ENCODE measurements at regions not wholly inside any gene's neighbourhood (a gene's known extent, or its start where the extent isn't known, plus 50 kb on each side); places are given as distances from the start of the nearest gene placed in this dataset.

DNA sequence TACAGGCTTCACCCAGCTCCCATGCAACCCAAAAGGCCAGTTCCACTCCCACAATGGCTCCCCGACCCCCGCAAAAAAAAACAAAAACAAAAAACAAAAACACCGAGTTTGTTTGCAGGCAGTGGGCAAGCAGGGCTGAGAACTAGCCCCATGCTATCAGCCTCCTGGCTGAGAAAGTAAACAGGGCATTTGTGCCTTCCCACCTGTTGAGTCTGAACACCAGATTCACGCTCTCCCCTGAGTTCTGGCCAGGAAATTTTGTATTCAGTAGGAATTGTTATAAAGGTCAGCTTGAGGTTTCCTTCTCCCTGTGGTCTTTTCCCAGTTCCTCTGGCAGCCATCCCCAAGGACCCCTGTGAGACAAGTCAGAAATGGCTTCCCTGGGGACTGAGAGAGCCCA, 1066.5 kb downstream of the GLUD2 start:
- no peaks in the 10 kb centered on the region for H3K27me3 ChIP-seq (ENCODE audit: low read depth, low read length)
- no peak overlapping the region for H3K4me2 ChIP-seq (ENCODE audit: low read length)
- no peak overlapping the region for H3K4me3 ChIP-seq (ENCODE audit: low read length)
- H3K36me3 ChIP-seq (replicated peaks; ENCODE audit: low read depth, low read length): no peaks in the 10 kb centered on the region
- no peaks in the 10 kb centered on the region for H3K9me3 ChIP-seq (ENCODE audit: insufficient read depth, low read length)
- no peak overlapping the region for H2AFZ ChIP-seq (ENCODE audit: low read depth, low read length)
- no peak for TF ChIP-seq EZH2phosphoT487 (IDR thresholded peaks at IDR 0.05; ENCODE audit: low read depth)
- TF ChIP-seq, protein P1, sequence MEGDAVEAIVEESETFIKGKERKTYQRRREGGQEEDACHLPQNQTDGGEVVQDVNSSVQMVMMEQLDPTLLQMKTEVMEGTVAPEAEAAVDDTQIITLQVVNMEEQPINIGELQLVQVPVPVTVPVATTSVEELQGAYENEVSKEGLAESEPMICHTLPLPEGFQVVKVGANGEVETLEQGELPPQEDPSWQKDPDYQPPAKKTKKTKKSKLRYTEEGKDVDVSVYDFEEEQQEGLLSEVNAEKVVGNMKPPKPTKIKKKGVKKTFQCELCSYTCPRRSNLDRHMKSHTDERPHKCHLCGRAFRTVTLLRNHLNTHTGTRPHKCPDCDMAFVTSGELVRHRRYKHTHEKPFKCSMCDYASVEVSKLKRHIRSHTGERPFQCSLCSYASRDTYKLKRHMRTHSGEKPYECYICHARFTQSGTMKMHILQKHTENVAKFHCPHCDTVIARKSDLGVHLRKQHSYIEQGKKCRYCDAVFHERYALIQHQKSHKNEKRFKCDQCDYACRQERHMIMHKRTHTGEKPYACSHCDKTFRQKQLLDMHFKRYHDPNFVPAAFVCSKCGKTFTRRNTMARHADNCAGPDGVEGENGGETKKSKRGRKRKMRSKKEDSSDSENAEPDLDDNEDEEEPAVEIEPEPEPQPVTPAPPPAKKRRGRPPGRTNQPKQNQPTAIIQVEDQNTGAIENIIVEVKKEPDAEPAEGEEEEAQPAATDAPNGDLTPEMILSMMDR (IDR thresholded peaks at IDR 0.05; ENCODE audit: low read depth, low read length): no peak
- no peaks in the 10 kb centered on the region for H4K20me1 ChIP-seq (ENCODE audit: insufficient read depth, low read length)
- no peak overlapping the region for H3K27ac ChIP-seq (ENCODE audit: low read length)
- no peaks in the 10 kb centered on the region for H3K79me2 ChIP-seq (ENCODE audit: low read length)
- no peak overlapping the region for H3K9ac ChIP-seq (ENCODE audit: low read length)
- peaks cover 16% of the 10 kb centered on the region for H3K4me1 ChIP-seq (ENCODE audit: low read length)

DNA sequence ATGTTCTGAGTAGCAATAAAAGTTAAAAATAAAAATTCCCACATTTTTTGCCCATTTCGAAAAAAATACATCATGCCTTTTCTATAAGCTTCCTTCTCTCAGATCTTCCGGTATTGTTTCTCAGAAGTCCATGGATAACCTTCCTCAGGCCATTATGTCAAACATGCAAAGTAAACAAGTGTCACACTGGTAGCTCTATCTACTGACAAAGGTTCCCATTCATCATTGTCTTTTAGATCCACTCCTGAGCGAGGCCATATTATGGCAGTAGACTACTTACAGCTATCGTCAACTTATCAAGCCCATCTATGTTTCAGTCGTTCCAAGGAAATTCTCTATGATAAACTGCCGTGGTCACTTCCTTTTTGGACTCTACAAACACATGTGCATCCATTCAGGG, 1068.2 kb downstream of the GLUD2 start:
- Histone ChIP-seq H4K20me1 (ENCODE audit: insufficient read depth, low read length) (no peaks in the 10 kb centered on the region), H3K9ac (ENCODE audit: low read length) (no peak overlapping the region), H3K4me1 (ENCODE audit: low read length) (peaks cover 31% of the 10 kb centered on the region), H3K4me3 (ENCODE audit: low read length) (no peak overlapping the region), H3K27ac (ENCODE audit: low read length) (no peak overlapping the region), H3K9me3 (ENCODE audit: insufficient read depth, low read length) (no peaks in the 10 kb centered on the region), H3K4me2 (ENCODE audit: low read length) (no peak overlapping the region), H3K79me2 (ENCODE audit: low read length) (no peaks in the 10 kb centered on the region), H2AFZ (ENCODE audit: low read depth, low read length) (no peak overlapping the region), H3K36me3 (replicated peaks; ENCODE audit: low read depth, low read length) (no peaks in the 10 kb centered on the region), H3K27me3 (ENCODE audit: low read depth, low read length) (no peaks in the 10 kb centered on the region)
- no peak for TF ChIP-seq EZH2phosphoT487 (IDR thresholded peaks at IDR 0.05; ENCODE audit: low read depth)
- TF ChIP-seq, protein P1 (IDR thresholded peaks at IDR 0.05; ENCODE audit: low read depth, low read length): no peak

DNA sequence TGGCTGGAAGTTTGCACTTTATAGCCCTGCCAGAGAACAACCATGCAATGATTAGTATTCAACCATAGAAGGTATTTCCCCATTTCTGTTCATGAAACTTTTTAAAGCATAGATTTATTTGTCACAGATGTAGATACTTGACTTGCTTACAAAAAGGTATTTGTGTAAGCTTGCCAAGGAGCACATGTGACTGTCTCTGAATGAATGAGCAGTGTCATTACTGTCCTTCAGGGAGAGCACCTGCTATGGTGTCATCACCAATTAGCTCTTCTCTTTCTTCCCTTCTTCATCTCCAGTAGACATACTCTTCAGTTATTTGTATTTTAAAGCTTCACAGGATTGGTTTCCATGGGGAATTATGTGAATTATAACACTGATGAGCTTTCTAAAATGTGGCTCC, 1064.7 kb upstream of the GRIA3 start:
- TF ChIP-seq EZH2phosphoT487 (IDR thresholded peaks at IDR 0.05; ENCODE audit: low read depth): no peak
- TF ChIP-seq, protein P1 (IDR thresholded peaks at IDR 0.05; ENCODE audit: low read depth, low read length): no peak
- H3K4me3 ChIP-seq (ENCODE audit: low read length): no peak overlapping the region
- no peaks in the 10 kb centered on the region for H3K36me3 ChIP-seq (replicated peaks; ENCODE audit: low read depth, low read length)
- no peaks in the 10 kb centered on the region for H4K20me1 ChIP-seq (ENCODE audit: insufficient read depth, low read length)
- no peaks in the 10 kb centered on the region for H3K79me2 ChIP-seq (ENCODE audit: low read length)
- no peak overlapping the region for H3K9ac ChIP-seq (ENCODE audit: low read length)
- H3K4me2 ChIP-seq (ENCODE audit: low read length): peak overlapping the region; percentile 35
- no peaks in the 10 kb centered on the region for H3K9me3 ChIP-seq (ENCODE audit: insufficient read depth, low read length)
- H3K4me1 ChIP-seq (ENCODE audit: low read length): peaks cover 33% of the 10 kb centered on the region
- H3K27me3 ChIP-seq (ENCODE audit: low read depth, low read length): no peaks in the 10 kb centered on the region
- no peak overlapping the region for H2AFZ ChIP-seq (ENCODE audit: low read depth, low read length)
- no peak overlapping the region; the same call in 1 of the 2 replicates for H3K27ac ChIP-seq (ENCODE audit: low read length)

DNA sequence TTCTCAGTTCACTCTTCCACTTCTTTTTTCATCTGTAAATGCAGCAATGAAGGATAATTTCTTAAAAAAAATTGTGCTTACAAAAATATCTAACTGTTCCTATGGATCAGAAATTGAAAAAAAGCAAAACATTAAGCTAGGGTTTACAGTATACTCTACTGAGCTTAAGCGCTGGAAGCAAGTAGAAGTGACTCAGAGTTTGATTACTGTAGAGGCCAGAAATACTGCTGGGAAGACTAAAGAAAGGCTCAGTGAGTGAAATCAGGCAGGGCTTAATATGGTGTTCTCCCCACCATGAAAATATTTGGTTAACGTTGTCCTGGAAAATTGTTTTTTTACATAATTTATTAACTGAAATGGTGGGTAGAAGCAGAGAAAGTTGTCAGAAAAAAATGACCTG, 1061.8 kb upstream of the GRIA3 start:
- H3K4me2 ChIP-seq (ENCODE audit: low read length): peak overlapping the region; percentile 44
- H3K36me3 ChIP-seq (replicated peaks; ENCODE audit: low read depth, low read length): no peaks in the 10 kb centered on the region
- no peaks in the 10 kb centered on the region for H3K9me3 ChIP-seq (ENCODE audit: insufficient read depth, low read length)
- H3K27ac ChIP-seq (ENCODE audit: low read length): no peak overlapping the region
- peaks cover 33% of the 10 kb centered on the region for H3K4me1 ChIP-seq (ENCODE audit: low read length)
- no peak overlapping the region for H3K9ac ChIP-seq (ENCODE audit: low read length)
- no peak overlapping the region for H3K4me3 ChIP-seq (ENCODE audit: low read length)
- H3K79me2 ChIP-seq (ENCODE audit: low read length): no peaks in the 10 kb centered on the region
- 0 out of 2 replicates have a peak overlapping the region, but pooled peaks have one; percentile 63 for H2AFZ ChIP-seq (ENCODE audit: low read depth, low read length)
- TF ChIP-seq, protein P1 (IDR thresholded peaks at IDR 0.05; ENCODE audit: low read depth, low read length): no peak
- no peak for TF ChIP-seq EZH2phosphoT487 (IDR thresholded peaks at IDR 0.05; ENCODE audit: low read depth)
- H4K20me1 ChIP-seq (ENCODE audit: insufficient read depth, low read length): no peaks in the 10 kb centered on the region
- no peaks in the 10 kb centered on the region for H3K27me3 ChIP-seq (ENCODE audit: low read depth, low read length)
